SU-DHL-6 (cell line): ENCODE measurements at regions not wholly inside any gene's neighbourhood (a gene's known extent, or its start where the extent isn't known, plus 50 kb on each side); places are given as distances from the start of the nearest gene placed in this dataset.

Source experiments
- H2AFZ ChIP-seq: fragments of 200-600 bp; sonication (generic); 2 replicates; pipeline ENCODE4 v1.6.1; 2014; ENCODE audit warnings: low read depth, mild to moderate bottlenecking, moderate library complexity, mixed read lengths, antibody characterized with exemption, low read length; ENCODE audit not compliant: severe bottlenecking
- H3F3A ChIP-seq: fragments of 200-600 bp; shearing (Covaris generic); 2 replicates; pipeline ENCODE4 v1.6.0; 2016; ENCODE audit warnings: antibody characterized with exemption, mild to moderate bottlenecking; ENCODE audit not compliant: insufficient read depth
- H3K27ac ChIP-seq: fragments of 200-600 bp; sonication (generic); 2 replicates; pipeline ENCODE4 v1.5.1; 2016; ENCODE audit warnings: low read depth, mild to moderate bottlenecking, low read length, moderate library complexity, mixed read lengths
- H3K27me3 ChIP-seq: fragments of 200-600 bp; sonication (generic), shearing (Covaris generic); 2 replicates; pipeline ENCODE4 v1.6.0; 2014; ENCODE audit warnings: mild to moderate bottlenecking, low read length
- H3K36me3 ChIP-seq: fragments of 200-600 bp; sonication (generic); 2 replicates; pipeline ENCODE4 v1.6.1; 2014; ENCODE audit warnings: mild to moderate bottlenecking, low read length, mixed read lengths
- H3K4me2 ChIP-seq: fragments of 300-600, 200-600 bp; shearing (Covaris generic), sonication (generic); 2 replicates; pipeline ENCODE4 v1.6.0; 2014; ENCODE audit warnings: low read length, low read depth, mild to moderate bottlenecking; ENCODE audit not compliant: poor library complexity, severe bottlenecking
- H3K4me3 ChIP-seq: fragments of 200-600 bp; sonication (generic); 2 replicates; pipeline ENCODE4 v1.5.1; 2014; ENCODE audit warnings: antibody characterized with exemption, low read length, mild to moderate bottlenecking, mixed read lengths; ENCODE audit not compliant: insufficient read depth, poor library complexity, severe bottlenecking
- H3K79me2 ChIP-seq: fragments of 200-600 bp; sonication (generic); 2 replicates; pipeline ENCODE4 v1.6.1; 2014; ENCODE audit warnings: mild to moderate bottlenecking, low read length, moderate library complexity; ENCODE audit not compliant: insufficient read depth
- H3K9ac ChIP-seq: fragments of 200-600 bp; sonication (generic); 2 replicates; pipeline ENCODE4 v1.7.0; 2014; ENCODE audit warnings: mild to moderate bottlenecking, low read length
- H3K9me2 ChIP-seq: fragments of 200-600 bp; sonication (generic); replicated peaks from 2 replicates; pipeline ENCODE4 v1.6.1; 2014; ENCODE audit warnings: low read length; ENCODE audit not compliant: insufficient read depth
- H3K9me3 ChIP-seq: fragments of 200-600 bp; sonication (generic); 2 replicates; pipeline ENCODE4 v1.6.1; 2014; ENCODE audit warnings: low read length, mixed read lengths; ENCODE audit not compliant: insufficient read depth
- H4K20me1 ChIP-seq: fragments of 200-600 bp; sonication (generic); 2 replicates; pipeline ENCODE4 v1.6.1; 2014; ENCODE audit warnings: low read depth, mild to moderate bottlenecking, antibody characterized with exemption, low read length, moderate library complexity, mixed read lengths
- EZH2phosphoT487 ChIP-seq: fragments of 200-600 bp; sonication (generic), shearing (Covaris generic); conservative IDR thresholded peaks from 2 replicates; pipeline ENCODE4 v1.6.1; 2018; ENCODE audit warnings: mild to moderate bottlenecking, antibody characterized with exemption, low read length, moderate library complexity, mixed read lengths
- TF ChIP-seq, protein P1 (sequence below): fragments of 200-600 bp; sonication (generic); IDR thresholded peaks from one replicate; pipeline ENCODE4 v1.5.1; 2017; ENCODE audit warnings: antibody characterized with exemption, mild to moderate bottlenecking, low read length, moderate library complexity; ENCODE audit not compliant: insufficient read depth, poor library complexity, severe bottlenecking

- H3F3A ChIP-seq: no peaks in the 10 kb centered on the region
- H3K9me3 ChIP-seq: no peaks in the 10 kb centered on the region
- no peak overlapping the region for H3K4me2 ChIP-seq
- H3K36me3 ChIP-seq: no peaks in the 10 kb centered on the region
- no peak overlapping the region for H2AFZ ChIP-seq
- TF ChIP-seq, protein P1, sequence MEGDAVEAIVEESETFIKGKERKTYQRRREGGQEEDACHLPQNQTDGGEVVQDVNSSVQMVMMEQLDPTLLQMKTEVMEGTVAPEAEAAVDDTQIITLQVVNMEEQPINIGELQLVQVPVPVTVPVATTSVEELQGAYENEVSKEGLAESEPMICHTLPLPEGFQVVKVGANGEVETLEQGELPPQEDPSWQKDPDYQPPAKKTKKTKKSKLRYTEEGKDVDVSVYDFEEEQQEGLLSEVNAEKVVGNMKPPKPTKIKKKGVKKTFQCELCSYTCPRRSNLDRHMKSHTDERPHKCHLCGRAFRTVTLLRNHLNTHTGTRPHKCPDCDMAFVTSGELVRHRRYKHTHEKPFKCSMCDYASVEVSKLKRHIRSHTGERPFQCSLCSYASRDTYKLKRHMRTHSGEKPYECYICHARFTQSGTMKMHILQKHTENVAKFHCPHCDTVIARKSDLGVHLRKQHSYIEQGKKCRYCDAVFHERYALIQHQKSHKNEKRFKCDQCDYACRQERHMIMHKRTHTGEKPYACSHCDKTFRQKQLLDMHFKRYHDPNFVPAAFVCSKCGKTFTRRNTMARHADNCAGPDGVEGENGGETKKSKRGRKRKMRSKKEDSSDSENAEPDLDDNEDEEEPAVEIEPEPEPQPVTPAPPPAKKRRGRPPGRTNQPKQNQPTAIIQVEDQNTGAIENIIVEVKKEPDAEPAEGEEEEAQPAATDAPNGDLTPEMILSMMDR: no peak
- TF ChIP-seq EZH2phosphoT487: no peak
- H3K4me3 ChIP-seq: no peak overlapping the region
- H3K27me3 ChIP-seq: no peaks in the 10 kb centered on the region
- no peaks in the 10 kb centered on the region for H4K20me1 ChIP-seq
- no peak overlapping the region for H3K27ac ChIP-seq
- H3K9me2 ChIP-seq: no peaks in the 10 kb centered on the region
- no peak overlapping the region for H3K9ac ChIP-seq
- H3K79me2 ChIP-seq: no peaks in the 10 kb centered on the region
These were observed 82.6 kb downstream of the CT47B1 start for GRCh38 chrX:120793098-120793497.

- Histone ChIP-seq H3K4me3 (no peak overlapping the region), H4K20me1 (no peaks in the 10 kb centered on the region), H3K9ac (no peak overlapping the region), H3K79me2 (no peaks in the 10 kb centered on the region), H3K9me2 (no peaks in the 10 kb centered on the region), H3K4me2 (no peak overlapping the region), H3K9me3 (no peaks in the 10 kb centered on the region), H3F3A (no peaks in the 10 kb centered on the region), H2AFZ (no peak overlapping the region), H3K27ac (no peak overlapping the region), H3K36me3 (no peaks in the 10 kb centered on the region), H3K27me3 (no peaks in the 10 kb centered on the region)
- TF ChIP-seq, protein P1: no peak
- no peak for TF ChIP-seq EZH2phosphoT487
These were observed 84.5 kb downstream of the CT47B1 start for GRCh38 chrX:120791013-120791643.

- Histone ChIP-seq H3K79me2 (no peaks in the 10 kb centered on the region), H3K27me3 (no peaks in the 10 kb centered on the region), H3K27ac (no peak overlapping the region), H3K36me3 (no peaks in the 10 kb centered on the region), H3F3A (no peaks in the 10 kb centered on the region), H3K4me3 (no peak overlapping the region), H4K20me1 (no peaks in the 10 kb centered on the region), H3K4me2 (no peak overlapping the region), H2AFZ (no peak overlapping the region), H3K9ac (no peak overlapping the region), H3K9me2 (no peaks in the 10 kb centered on the region), H3K9me3 (no peaks in the 10 kb centered on the region)
- TF ChIP-seq EZH2phosphoT487: no peak
- TF ChIP-seq, protein P1: no peak
These were observed 85.1 kb downstream of the CT47B1 start for GRCh38 chrX:120790552-120790951.
